ENCODE measurements at regions not wholly inside any gene's neighbourhood (a gene's known extent, or its start where the extent isn't known, plus 50 kb on each side); places are given as distances from the start of the nearest gene placed in this dataset.
A peak's percentile ranks its signal among the peaks of the same experiment; 100 is the strongest.
"Not testable (repeated sequence)": the region's sequence is repeated elsewhere in the genome, so short reads cannot be mapped to it uniquely, and the experiment has no call there.

GRCh38 chr14:105699706-105700105 is 173.3 kb downstream of the TMEM121 start:
- H3K27me3 Mint-ChIP-seq (ENCODE audit: low read depth); H3K9me3 Mint-ChIP-seq; DNase-seq (ENCODE audit: low spot score); H3K4me3 Mint-ChIP-seq (ENCODE audit: low read depth); H3K36me3 Mint-ChIP-seq (ENCODE audit: low read depth); H3K4me1 Mint-ChIP-seq (ENCODE audit: low read depth); H3K27ac Mint-ChIP-seq; intact Hi-C loops (cut with micrococcal nuclease): not testable (repeated sequence)

GRCh38 chr14:105700146-105700545 is 173.8 kb downstream of the TMEM121 start:
- H3K4me3 Mint-ChIP-seq (ENCODE audit: low read depth); H3K4me1 Mint-ChIP-seq (ENCODE audit: low read depth); H3K36me3 Mint-ChIP-seq (ENCODE audit: low read depth); H3K27me3 Mint-ChIP-seq (ENCODE audit: low read depth); DNase-seq (ENCODE audit: low spot score); H3K9me3 Mint-ChIP-seq; intact Hi-C loops (cut with micrococcal nuclease); H3K27ac Mint-ChIP-seq: not testable (repeated sequence)

GRCh38 chr14:105700622-105701288 is 174.4 kb downstream of the TMEM121 start:
- Mint-ChIP-seq H3K9me3 (no peaks in the 10 kb centered on the region), H3K4me3 (ENCODE audit: low read depth) (no peak overlapping the region)
- intact Hi-C loops (cut with micrococcal nuclease): no loop called here

GRCh38 chr14:105701456-105702274 is 175.3 kb downstream of the TMEM121 start:
- no peaks in the 10 kb centered on the region for H3K4me1 Mint-ChIP-seq (ENCODE audit: low read depth)
- DNase-seq (ENCODE audit: low spot score): no peak
- intact Hi-C loops (cut with micrococcal nuclease): no loop called here
- no peaks in the 10 kb centered on the region for H3K9me3 Mint-ChIP-seq
- no peaks in the 10 kb centered on the region for H3K36me3 Mint-ChIP-seq (ENCODE audit: low read depth)
- no peak overlapping the region for H3K27ac Mint-ChIP-seq
- H3K4me3 Mint-ChIP-seq (ENCODE audit: low read depth): no peak overlapping the region
- H3K27me3 Mint-ChIP-seq (ENCODE audit: low read depth): no peaks in the 10 kb centered on the region

More at GRCh38 chr14:105700622-105701288, 174.4 kb downstream of the TMEM121 start:
- Mint-ChIP-seq H3K36me3 (ENCODE audit: low read depth) (no peaks in the 10 kb centered on the region), H3K4me1 (ENCODE audit: low read depth) (no peaks in the 10 kb centered on the region), H3K27ac (no peak overlapping the region), H3K27me3 (ENCODE audit: low read depth) (no peaks in the 10 kb centered on the region)
- DNase-seq (ENCODE audit: low spot score): no peak

- no peak overlapping the region for H3K27ac Mint-ChIP-seq
- no peaks in the 10 kb centered on the region for H3K4me1 Mint-ChIP-seq (ENCODE audit: low read depth)
- H3K36me3 Mint-ChIP-seq (ENCODE audit: low read depth): no peaks in the 10 kb centered on the region
- no peak overlapping the region for H3K4me3 Mint-ChIP-seq (ENCODE audit: low read depth)
- no peaks in the 10 kb centered on the region for H3K27me3 Mint-ChIP-seq (ENCODE audit: low read depth)
- no peaks in the 10 kb centered on the region for H3K9me3 Mint-ChIP-seq
- peak; percentile 6 for DNase-seq (ENCODE audit: low spot score)
- intact Hi-C loops (cut with micrococcal nuclease): no loop called here
Measured at GRCh38 chr14:105702275-105702817, 176.0 kb downstream of the TMEM121 start.

GRCh38 chr14:105703044-105703665 is 176.8 kb downstream of the TMEM121 start:
- DNase-seq (ENCODE audit: low spot score); H3K4me3 Mint-ChIP-seq (ENCODE audit: low read depth); intact Hi-C loops (cut with micrococcal nuclease); H3K27ac Mint-ChIP-seq; H3K27me3 Mint-ChIP-seq (ENCODE audit: low read depth); H3K4me1 Mint-ChIP-seq (ENCODE audit: low read depth); H3K9me3 Mint-ChIP-seq; H3K36me3 Mint-ChIP-seq (ENCODE audit: low read depth): not testable (repeated sequence)

- H3K9me3 Mint-ChIP-seq; H3K4me3 Mint-ChIP-seq (ENCODE audit: low read depth); DNase-seq (ENCODE audit: low spot score); H3K4me1 Mint-ChIP-seq (ENCODE audit: low read depth); H3K36me3 Mint-ChIP-seq (ENCODE audit: low read depth); H3K27ac Mint-ChIP-seq; intact Hi-C loops (cut with micrococcal nuclease); H3K27me3 Mint-ChIP-seq (ENCODE audit: low read depth): not testable (repeated sequence)
Measured at GRCh38 chr14:105704091-105704490, 177.7 kb downstream of the TMEM121 start.

- H3K27me3 Mint-ChIP-seq (ENCODE audit: low read depth); H3K27ac Mint-ChIP-seq; H3K4me3 Mint-ChIP-seq (ENCODE audit: low read depth); H3K36me3 Mint-ChIP-seq (ENCODE audit: low read depth); H3K4me1 Mint-ChIP-seq (ENCODE audit: low read depth); DNase-seq (ENCODE audit: low spot score); intact Hi-C loops (cut with micrococcal nuclease); H3K9me3 Mint-ChIP-seq: not testable (repeated sequence)
Measured at GRCh38 chr14:105704492-105704891, 178.1 kb downstream of the TMEM121 start.

GRCh38 chr14:105705512-105705861 is 179.1 kb downstream of the TMEM121 start:
- intact Hi-C loops (cut with micrococcal nuclease); H3K27me3 Mint-ChIP-seq (ENCODE audit: low read depth); H3K9me3 Mint-ChIP-seq; H3K36me3 Mint-ChIP-seq (ENCODE audit: low read depth); H3K4me3 Mint-ChIP-seq (ENCODE audit: low read depth); H3K4me1 Mint-ChIP-seq (ENCODE audit: low read depth); H3K27ac Mint-ChIP-seq; DNase-seq (ENCODE audit: low spot score): not testable (repeated sequence)

- H3K27ac Mint-ChIP-seq; H3K27me3 Mint-ChIP-seq (ENCODE audit: low read depth); intact Hi-C loops (cut with micrococcal nuclease); H3K36me3 Mint-ChIP-seq (ENCODE audit: low read depth); H3K4me1 Mint-ChIP-seq (ENCODE audit: low read depth); H3K9me3 Mint-ChIP-seq; H3K4me3 Mint-ChIP-seq (ENCODE audit: low read depth): not testable (repeated sequence)
- DNase-seq (ENCODE audit: low spot score): peak; percentile 8
Measured at GRCh38 chr14:105705862-105706700, 179.7 kb downstream of the TMEM121 start.

GRCh38 chr14:105706701-105707019 is 180.3 kb downstream of the TMEM121 start:
- peak; percentile 7 for DNase-seq (ENCODE audit: low spot score)
- H3K36me3 Mint-ChIP-seq (ENCODE audit: low read depth); H3K27ac Mint-ChIP-seq; H3K9me3 Mint-ChIP-seq; H3K4me3 Mint-ChIP-seq (ENCODE audit: low read depth); intact Hi-C loops (cut with micrococcal nuclease); H3K27me3 Mint-ChIP-seq (ENCODE audit: low read depth); H3K4me1 Mint-ChIP-seq (ENCODE audit: low read depth): not testable (repeated sequence)

- H3K27me3 Mint-ChIP-seq (ENCODE audit: low read depth); H3K27ac Mint-ChIP-seq; H3K9me3 Mint-ChIP-seq; H3K36me3 Mint-ChIP-seq (ENCODE audit: low read depth); intact Hi-C loops (cut with micrococcal nuclease); H3K4me3 Mint-ChIP-seq (ENCODE audit: low read depth); H3K4me1 Mint-ChIP-seq (ENCODE audit: low read depth): not testable (repeated sequence)
- peak; percentile 8 for DNase-seq (ENCODE audit: low spot score)
Measured at GRCh38 chr14:105707099-105707498, 180.7 kb downstream of the TMEM121 start.

Measured in activated T-helper 2 cell treated with anti-CD3 and anti-CD28 coated beads, Interferon-gamma antibody, Interleukin-2, Interleukin-4, amounts not matched to agents 10 μg/mL and 5 μg/mL and 100 μg/mL, durations not matched to agents 14 hours and 24 hours and 36 hours (primary cell).